ENCODE measurements at regions not wholly inside any gene's neighbourhood (a gene's known extent, or its start where the extent isn't known, plus 50 kb on each side); places are given as distances from the start of the nearest gene placed in this dataset.

DNA sequence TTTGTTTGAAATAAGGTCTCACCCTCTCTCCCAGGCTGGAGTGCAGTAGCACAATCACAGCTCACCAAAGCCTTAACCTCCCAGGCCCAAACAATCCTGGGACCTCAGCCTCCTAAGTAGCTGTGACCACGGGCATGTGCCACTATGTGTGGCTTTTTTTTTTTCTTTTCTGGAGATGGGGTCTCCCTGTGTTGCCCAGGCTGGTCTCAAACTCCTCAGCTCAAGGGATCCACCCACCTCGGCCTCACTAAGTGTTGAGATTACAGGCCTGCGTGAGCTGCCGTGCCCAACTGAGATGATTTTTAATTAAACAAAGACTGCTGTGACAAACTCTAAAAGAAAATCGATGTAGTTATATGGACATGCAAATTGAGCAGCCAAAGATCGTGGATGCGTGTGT, 768.4 kb upstream of the ADGRL2 start:
- DNase-seq, result no peak

DNA sequence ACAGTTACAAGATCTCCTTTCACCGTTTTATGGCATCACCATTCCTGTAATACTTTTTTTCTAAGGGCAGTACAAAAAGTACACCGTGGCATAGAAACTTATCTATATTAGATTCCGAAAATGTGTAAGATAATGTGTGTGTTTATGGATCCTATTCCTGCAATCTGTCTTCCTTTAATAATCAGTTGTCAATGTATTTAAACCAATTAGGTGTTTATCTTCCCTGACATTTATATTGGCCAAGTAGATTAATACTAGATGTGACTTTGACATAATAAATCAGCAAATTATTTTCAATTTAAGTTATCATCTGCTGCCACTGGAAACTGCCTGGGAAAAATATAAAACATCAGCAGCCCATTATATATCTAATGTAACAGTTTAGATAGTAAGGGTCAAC, 770.3 kb upstream of the ADGRL2 start:
- DNase-seq, result no peak

DNA sequence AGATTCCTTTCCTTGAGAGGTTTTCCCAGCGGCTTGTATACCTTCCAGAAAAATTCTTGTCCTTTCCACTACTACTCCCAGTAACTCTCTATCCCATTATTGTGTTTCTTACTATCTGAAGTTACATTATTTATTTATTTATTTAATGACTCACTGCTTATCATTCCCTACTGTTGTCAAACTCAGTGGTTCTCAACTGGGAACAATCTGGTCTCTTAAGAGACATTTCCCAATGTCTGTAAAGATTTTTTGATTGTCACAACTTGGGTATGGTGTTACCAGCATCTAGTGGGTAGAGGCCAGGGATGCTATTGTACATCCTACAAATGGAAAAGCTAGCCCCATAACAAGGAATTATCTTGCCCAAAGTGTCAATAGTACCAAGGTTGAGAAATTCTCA, 771.5 kb upstream of the ADGRL2 start:
- no peak for DNase-seq

DNA sequence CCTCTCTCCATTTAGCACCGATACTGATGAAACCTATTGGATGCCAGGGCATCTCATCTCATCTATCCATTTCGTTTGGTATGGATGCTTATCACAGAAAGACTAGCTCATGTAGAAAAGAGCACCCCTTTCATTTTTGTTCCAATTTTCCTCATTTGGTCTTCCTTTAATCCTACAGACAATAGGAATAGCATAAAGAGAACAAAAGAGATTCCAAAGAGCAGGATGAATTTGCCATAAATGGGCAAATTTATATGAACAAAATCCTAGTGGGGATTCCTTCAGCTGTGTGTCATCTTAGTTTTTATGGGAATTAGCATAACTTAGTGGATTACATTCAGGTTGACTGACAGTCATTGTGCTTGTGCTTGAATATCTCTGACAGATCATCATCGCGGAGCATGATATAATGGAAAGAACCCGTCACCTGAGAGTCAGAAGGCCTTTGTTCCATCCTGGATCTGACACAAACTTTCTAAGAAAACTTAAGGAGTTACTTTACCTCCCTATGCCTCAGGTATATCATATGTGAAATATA, 777.5 kb upstream of the ADGRL2 start:
- no peak for DNase-seq

DNA sequence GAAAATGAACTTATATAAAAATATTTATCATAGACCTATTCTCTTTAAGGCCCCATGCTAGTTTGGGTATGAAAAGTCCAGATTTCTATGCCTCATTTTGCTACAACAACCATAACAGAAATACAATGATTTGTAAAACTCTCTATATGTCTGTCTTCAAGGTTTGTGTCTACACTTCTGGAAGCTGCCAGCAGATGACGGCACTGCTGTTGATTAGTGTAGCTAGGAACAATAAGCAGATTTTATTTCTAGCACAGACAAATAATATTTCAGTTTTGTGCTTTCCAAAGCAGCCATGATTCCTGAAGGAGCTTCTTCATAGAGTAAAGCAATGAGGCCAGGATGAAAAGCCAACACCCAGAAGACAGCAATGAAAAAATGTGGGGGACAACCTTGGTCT, 779.6 kb upstream of the ADGRL2 start:
- DNase-seq, result no peak

GRCh38 chr1:81020506-81020905, 780.2 kb upstream of the ADGRL2 start:
- no peak for DNase-seq

GRCh38 chr1:81010126-81010525, 790.6 kb upstream of the ADGRL2 start:
- DNase-seq, result no peak

DNA sequence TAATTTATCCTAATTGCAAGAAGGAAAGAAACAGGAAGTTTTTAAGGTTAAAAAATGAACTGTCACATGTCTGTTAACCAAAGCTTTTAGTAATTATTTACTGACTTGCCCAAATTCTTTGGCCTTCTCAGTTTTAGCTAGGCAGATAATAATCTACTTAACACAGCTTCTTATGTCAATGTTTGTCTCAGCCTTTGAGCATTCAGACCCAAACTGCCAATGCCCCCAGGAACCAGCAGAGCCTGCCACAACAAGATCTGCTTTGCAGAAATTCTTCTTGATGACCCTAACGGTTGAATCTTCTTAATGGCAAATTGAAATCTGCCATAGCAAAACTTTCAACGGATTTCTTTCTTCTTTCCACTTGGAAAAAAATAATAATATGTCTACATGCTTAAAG, 792.4 kb upstream of the ADGRL2 start:
- no peak for DNase-seq

DNA sequence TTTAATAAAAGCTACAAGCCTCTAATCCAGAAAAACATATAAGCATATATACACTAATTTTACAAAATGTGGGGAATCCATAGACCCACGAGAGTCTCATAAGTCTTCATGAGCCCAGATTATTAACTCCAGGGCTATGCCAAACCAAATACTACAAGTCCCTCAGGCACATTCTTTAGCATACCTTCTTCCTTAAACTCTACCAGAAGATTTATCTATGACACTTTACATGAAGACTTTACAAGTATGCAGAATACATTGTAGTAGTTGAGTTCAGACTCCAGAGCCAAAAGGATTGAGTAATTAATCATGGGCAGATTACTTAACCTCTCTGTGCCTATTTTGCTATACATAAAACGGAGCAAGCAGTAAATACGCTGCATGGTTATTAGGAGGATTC, 793.7 kb upstream of the ADGRL2 start:
- no peak for DNase-seq

GRCh38 chr1:81006502-81006901, 794.2 kb upstream of the ADGRL2 start:
- no peak for DNase-seq

GRCh38 chr1:81004011-81004410, 796.7 kb upstream of the ADGRL2 start:
- no peak for DNase-seq

DNA sequence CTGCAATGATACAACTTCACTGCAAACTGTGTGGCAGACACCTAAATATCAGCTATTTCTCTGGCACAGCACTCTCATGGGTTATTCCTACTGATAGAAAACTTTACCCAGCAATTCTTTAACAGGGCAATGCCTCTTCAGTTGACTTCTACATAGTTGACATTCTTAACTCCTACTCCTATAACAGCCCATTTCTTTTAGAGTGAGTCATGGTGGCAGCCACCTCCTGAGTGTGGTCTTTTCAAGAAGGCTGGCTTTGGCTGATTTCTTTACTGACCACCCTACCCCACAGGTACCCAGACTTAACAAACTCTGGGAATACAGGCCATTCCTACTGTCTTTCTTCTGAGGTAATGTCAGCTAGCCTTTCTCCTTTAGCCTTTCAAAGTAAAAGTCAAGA, 805.8 kb upstream of the ADGRL2 start:
- no peak for DNase-seq

GRCh38 chr1:80994038-80994437, 806.7 kb upstream of the ADGRL2 start:
- DNase-seq, result no peak

DNA sequence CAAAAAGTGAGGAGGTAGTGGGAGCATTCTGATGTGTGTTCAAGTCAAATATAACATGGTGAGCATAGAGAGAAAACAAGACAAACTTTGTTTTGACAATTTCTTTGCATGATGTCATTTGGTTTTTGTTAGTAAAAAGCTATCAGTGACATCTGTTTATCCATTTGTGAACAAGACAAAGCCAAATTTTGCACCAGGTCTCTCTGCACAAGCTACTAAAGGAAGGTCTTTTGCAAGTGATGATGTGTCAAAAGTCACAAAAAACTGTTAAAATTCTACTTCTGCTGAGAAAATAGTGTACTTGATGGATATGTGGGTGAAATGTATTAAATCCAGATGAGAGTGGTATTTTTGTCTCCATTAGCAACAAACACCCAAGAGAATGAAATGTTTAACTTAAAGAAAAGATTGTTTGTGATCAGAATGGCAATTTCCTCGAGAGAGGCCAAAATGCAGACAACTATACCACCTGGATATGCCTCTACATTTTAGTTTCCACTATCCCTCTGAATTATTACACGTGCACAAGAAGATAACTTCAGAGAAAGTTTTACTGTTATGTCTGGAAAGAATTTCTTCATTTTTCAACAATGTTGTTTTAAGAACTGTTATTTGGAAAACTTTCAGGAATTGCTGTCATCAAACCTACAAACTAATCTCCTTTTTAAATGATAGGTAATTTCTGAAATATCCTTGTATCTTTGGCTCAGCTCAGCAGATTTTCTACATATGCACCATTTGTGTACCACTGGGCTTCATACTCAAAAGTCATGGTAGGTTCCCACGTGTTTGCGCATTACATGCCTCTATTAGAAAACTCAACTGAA, 807.4 kb upstream of the ADGRL2 start:
- DNase-seq, result no peak

DNA sequence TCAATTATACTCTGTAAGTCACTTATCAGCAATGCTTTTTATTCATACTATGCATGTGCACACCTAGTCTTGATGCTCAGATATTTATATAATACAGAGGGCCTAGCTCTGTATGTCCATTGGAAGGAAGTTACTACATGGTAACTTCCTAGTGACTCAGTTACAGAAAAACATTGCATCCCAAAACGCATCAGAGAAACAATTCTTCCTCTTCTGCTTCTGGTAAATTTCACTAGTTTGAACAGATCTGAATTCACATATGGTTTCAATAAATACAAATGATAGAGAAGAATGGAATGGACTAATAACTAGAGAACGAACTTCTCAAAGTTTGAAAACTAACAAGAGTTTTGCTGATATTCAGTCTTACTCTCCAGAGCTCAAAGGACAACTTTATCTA, 811.3 kb upstream of the ADGRL2 start:
- no peak for DNase-seq

DNA sequence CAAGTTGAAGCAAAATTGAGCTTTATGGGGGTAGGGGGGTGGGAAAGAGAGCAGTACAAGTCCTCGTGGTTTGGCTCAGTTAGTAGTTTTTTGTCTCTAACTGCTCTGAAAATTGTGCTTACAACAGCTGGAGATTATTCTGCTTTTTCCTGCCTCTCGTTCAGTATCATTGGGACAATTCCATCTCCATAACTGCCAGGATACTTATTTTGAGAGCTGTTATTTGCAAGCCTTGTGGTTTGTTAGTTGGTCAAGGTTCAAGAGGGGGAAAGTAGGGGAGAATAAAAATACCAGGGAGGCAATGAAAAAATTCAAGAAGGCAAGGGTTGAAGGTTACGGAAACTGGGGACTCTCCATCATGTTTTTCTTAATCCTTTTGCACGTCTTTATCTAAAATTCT, 811.8 kb upstream of the ADGRL2 start:
- DNase-seq, result no peak

- no peak for DNase-seq
Observed at GRCh38 chr1:80987824-80988223, 812.9 kb upstream of the ADGRL2 start.

DNA sequence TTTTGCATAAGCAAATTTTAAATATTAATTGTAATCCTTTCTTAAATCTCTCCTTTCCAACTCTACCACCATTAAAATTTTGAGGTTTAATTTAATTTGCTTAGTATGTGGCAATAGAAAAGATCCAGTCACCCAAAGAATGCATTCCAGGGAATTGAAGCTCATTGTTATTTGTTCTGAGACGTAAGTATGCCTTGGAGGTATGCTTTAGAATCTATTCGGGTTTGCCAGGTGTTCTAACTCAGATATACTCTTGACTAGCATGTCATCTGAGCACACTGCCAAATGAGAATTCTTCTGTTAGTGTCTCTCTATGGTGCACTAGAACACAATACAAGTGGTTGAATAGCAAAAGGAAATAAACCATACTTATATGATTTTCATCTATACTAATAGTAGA, 813.6 kb upstream of the ADGRL2 start:
- DNase-seq, result no peak

DNA sequence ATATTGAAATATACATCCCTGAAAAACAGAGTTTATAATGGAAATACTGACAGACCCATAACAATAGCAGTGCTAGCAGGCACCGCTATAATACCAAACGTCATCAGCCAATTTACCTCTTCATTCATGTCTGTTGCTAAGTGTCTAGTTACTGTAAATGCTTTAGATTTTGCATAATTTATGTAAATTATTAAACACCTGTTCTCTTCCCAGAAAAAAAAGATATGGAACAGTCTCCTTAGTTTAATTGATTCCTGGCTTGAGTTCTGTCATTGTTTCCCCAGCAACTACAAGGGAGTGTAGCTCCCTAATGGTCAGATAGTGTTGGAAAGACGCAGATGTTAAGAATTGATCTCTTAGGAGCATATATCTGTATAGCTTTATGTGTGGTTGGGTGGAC, 817.9 kb upstream of the ADGRL2 start:
- DNase-seq, result no peak

DNA sequence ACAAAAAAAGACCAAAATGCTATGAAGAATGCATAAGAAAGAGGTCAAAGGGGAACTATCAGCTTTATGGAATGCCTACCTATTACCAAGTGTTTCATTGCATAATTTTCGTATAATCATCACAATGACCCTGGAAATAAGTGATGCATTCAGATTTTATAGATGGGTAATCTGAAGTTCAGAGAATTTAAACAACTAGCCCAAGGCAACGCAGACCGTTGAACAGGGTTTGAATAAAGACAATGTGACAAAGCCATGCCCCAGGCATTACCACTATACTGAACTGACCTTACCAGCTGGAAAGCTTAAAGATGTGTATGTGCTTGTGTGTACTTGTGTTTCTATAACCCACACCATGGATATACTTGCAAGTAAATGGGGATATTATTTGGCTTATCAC, 827.6 kb upstream of the ADGRL2 start:
- no peak for DNase-seq

DNA sequence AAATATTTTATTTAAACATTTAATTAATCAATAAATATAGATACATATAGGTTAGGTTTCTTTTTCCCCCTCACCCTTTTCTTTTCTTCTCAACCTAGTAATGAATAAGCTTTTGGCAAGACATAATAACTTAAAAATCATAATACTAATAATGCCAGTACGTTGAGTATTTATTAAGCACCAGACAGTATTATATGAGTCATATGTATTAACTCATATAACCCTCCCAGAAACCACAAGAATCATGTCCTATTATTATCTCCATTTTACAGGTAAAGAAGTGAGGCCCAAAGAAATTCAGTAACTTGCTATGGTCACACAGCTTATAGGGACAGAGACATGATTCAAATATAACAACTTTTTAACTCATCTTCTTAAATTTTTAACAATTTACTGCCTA, 834.5 kb upstream of the ADGRL2 start:
- no peak for DNase-seq

DNA sequence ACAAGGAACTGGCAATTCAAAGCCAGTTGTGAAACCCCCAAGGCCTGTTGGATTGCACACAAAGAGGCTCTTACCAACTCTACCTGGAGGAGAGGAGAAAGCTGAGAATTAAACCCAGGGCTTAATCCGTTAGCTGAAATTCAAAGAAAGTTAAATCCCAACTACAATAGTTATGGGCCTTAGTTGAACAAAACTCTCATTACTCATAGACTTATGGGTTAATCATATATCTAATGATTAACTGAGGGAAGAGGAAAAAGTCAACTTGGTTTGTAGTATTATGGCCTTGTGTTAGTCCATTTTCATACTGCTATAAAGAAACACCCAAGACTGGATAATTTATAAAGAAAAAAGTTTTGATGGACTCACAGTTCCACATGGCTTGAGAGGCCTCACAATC, 838.2 kb upstream of the ADGRL2 start:
- DNase-seq, result no peak

DNA sequence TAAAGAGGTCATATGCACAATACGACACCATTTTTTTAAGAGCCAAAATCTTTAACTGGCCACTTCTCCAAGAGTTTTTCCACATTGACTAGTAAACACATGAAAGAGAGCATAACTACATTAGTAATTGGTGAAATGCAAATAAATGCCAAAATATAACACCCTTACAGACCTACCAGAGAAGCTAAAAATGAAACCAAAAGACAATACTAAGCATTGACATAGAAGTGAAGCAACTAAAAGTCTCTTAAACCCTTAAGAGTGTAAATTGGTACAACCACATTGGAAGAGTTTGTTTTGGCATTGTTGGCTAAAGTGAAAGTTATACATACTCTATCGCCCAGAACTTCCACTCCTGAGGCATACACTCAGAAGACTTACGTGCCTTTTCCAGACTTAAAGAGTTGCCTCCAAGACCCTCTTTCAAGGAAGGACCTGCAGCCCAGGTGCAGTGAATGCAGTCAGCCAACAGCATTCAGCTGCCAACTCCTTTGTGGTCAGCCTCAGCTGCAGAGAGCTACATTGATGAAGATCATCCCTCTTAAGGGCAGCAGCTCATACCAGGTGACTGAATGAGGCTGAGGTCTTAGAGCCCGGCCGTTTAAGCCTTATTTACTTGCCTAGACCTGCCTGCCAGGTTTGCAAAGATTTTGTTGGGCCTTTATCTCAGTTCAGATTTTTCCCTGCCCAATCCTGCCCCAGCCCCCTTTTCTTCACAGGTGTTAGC, 839.1 kb upstream of the ADGRL2 start:
- no peak for DNase-seq

- no peak for DNase-seq
Observed at GRCh38 chr1:80933346-80933745, 867.4 kb upstream of the ADGRL2 start.

Measured in CD4-positive, alpha-beta T cell treated with Interleukin-15 for 1 hour (primary cell).